ENCODE measurements at regions not wholly inside any gene's neighbourhood (a gene's known extent, or its start where the extent isn't known, plus 50 kb on each side); places are given as distances from the start of the nearest gene placed in this dataset.

GRCh38 chr11:81470446-81470845 is 1263.2 kb downstream of the FAM181B start:
- Histone ChIP-seq H3K27ac (ENCODE audit: insufficient read depth, low read length) (no peak overlapping the region), H2BK120ac (ENCODE audit: low read depth, low read length) (no peak overlapping the region), H2BK20ac (ENCODE audit: low read depth, low read length) (no peak overlapping the region), H3K9me3 (ENCODE audit: control insufficient read depth, insufficient read depth, low read length) (peaks cover 11% of the 10 kb centered on the region; the same call in 1 of the 2 replicates), H3K14ac (replicated peaks; ENCODE audit: low read depth, low read length) (no peak overlapping the region), H3K9ac (ENCODE audit: low read depth, low read length) (no peak overlapping the region), H4K5ac (ENCODE audit: low read depth, low read length) (no peak overlapping the region), H3K79me1 (ENCODE audit: low read depth in 1 of 2, low read length in 2 of 2) (no peaks in the 10 kb centered on the region), H2BK15ac (ENCODE audit: low read depth, low read length) (no peak overlapping the region), H2AK5ac (ENCODE audit: low read depth, low read length) (no peak overlapping the region), H3K4me2 (ENCODE audit: low read depth, low read length) (no peak overlapping the region), H3K18ac (ENCODE audit: low read depth, low read length) (no peak overlapping the region), H3K56ac (ENCODE audit: extremely low read depth, insufficient read depth, low read length) (no peak overlapping the region), H4K91ac (ENCODE audit: insufficient read depth, low read depth, low read length) (no peak overlapping the region), H3K23ac (ENCODE audit: low read depth, low read length) (no peak overlapping the region), H4K20me1 (ENCODE audit: insufficient read depth, low read length) (no peaks in the 10 kb centered on the region), H2AFZ (replicated peaks; ENCODE audit: low read length, poor library complexity) (no peak overlapping the region), H3K27me3 (ENCODE audit: control insufficient read depth, insufficient read depth, low read length) (no peaks in the 10 kb centered on the region), H3K4me3 (ENCODE audit: insufficient read depth, low read depth, low read length) (no peak overlapping the region), H3K36me3 (ENCODE audit: control insufficient read depth, insufficient read depth, low read length) (no peaks in the 10 kb centered on the region), H3K4ac (ENCODE audit: low read depth, low read length) (no peak overlapping the region), H4K8ac (ENCODE audit: low read depth in 2 of 2, low read length in 2 of 2) (no peak overlapping the region), H3K9me1 (ENCODE audit: insufficient read depth, low read length) (no peaks in the 10 kb centered on the region), H3K4me1 (ENCODE audit: control insufficient read depth, insufficient read depth, low read length) (no peaks in the 10 kb centered on the region), H2BK5ac (ENCODE audit: low read depth, low read length, poor library complexity, severe bottlenecking) (no peak overlapping the region), H2AK9ac (replicated peaks; ENCODE audit: low read depth, low read length, poor library complexity) (no peak overlapping the region)
- no peak for DNase-seq
- WGBS, 2 experiments (ENCODE audit: extremely low coverage in 2 of 2, insufficient read length in 1 of 2): no CpG with 5 or more reads among the region's 3 CpGs
- dilution Hi-C loops (cut with HindIII; ENCODE audit: low sequenced_read_pairs, unreplicated experiment) (no loop called here), intact Hi-C loops (cut with micrococcal nuclease) (no loop called here), in situ Hi-C loops (cut with MboI; ENCODE audit: low sequenced_read_pairs) (no loop called here)
- POLR2A ChIA-PET (ENCODE audit: unreplicated experiment): no interaction called here
- CTCF ChIA-PET: no interaction called here
- no peak for ATAC-seq (ENCODE audit: low read depth)
- TF ChIP-seq BHLHE40 (IDR thresholded peaks at IDR 0.05; ENCODE audit: low read depth, low read length) (no peak), FOS (IDR thresholded peaks at IDR 0.05; ENCODE audit: low read depth, low read length) (no peak), MXI1 (IDR thresholded peaks at IDR 0.05; ENCODE audit: borderline replicate concordance, low read depth, low read length) (no peak), NFE2L2 (IDR thresholded peaks at IDR 0.05; ENCODE audit: low read depth, low read length) (no peak), USF2 (IDR thresholded peaks at IDR 0.05; ENCODE audit: low read depth, low read length) (no peak), CHD1 (IDR thresholded peaks at IDR 0.05; ENCODE audit: low read depth, low read length) (no peak), CEBPB (IDR thresholded peaks at IDR 0.05; ENCODE audit: low read depth, low read length) (no peak), RCOR1 (IDR thresholded peaks at IDR 0.05; ENCODE audit: insufficient replicate concordance, low read length) (no peak), POLR2A (IDR thresholded peaks at IDR 0.05; ENCODE audit: low read depth, low read length) (no peak), MAZ (IDR thresholded peaks at IDR 0.05; ENCODE audit: borderline replicate concordance, low read depth, low read length) (no peak), CTCF (conservative IDR thresholded peaks at IDR 0.05; ENCODE audit: low read depth, low read length) (no peak), RFX5 (IDR thresholded peaks at IDR 0.05; ENCODE audit: low read depth, low read length) (no peak), ELK1 (IDR thresholded peaks at IDR 0.05; ENCODE audit: borderline replicate concordance, low read depth, low read length) (no peak), RAD21 (IDR thresholded peaks at IDR 0.05; ENCODE audit: low read length) (no peak), MAFK (IDR thresholded peaks at IDR 0.05; ENCODE audit: low read depth, low read length) (no peak), SMC3 (IDR thresholded peaks at IDR 0.05; ENCODE audit: low read depth, low read length) (no peak)
- BruUV-seq (replicated peaks): no TSS peak
